ENCODE measurements at regions not wholly inside any gene's neighbourhood (a gene's known extent, or its start where the extent isn't known, plus 50 kb on each side); places are given as distances from the start of the nearest gene placed in this dataset.

DNA sequence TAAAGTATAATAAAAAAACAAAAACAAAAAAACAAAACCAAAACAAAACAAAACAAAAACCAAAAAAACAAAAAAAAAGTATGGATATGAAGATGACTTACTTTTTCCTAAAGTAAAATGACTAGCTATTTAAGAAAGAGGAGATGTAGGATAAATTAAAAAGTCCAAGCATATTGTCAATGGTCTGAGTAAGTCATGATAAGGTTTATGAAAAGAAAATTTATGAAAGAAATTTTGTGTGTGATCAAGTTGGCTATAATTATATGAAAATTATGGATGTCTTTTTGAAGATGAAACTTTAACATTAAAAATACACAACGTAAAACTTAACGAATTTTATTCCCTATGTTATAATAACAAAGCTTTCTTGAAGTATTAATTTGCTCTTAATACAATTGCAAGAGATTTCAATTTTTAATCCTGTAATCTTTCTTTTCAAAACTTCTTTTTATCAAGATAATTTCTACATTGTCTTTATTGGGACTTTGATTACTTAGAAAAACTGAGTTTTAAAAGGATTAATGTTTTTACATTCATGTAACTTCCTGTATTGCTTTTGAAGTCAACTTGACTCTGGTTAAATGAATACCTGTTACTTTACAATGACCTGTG, 200.9 kb upstream of the IVNS1ABP start:
- TF ChIP-seq, protein P1, sequence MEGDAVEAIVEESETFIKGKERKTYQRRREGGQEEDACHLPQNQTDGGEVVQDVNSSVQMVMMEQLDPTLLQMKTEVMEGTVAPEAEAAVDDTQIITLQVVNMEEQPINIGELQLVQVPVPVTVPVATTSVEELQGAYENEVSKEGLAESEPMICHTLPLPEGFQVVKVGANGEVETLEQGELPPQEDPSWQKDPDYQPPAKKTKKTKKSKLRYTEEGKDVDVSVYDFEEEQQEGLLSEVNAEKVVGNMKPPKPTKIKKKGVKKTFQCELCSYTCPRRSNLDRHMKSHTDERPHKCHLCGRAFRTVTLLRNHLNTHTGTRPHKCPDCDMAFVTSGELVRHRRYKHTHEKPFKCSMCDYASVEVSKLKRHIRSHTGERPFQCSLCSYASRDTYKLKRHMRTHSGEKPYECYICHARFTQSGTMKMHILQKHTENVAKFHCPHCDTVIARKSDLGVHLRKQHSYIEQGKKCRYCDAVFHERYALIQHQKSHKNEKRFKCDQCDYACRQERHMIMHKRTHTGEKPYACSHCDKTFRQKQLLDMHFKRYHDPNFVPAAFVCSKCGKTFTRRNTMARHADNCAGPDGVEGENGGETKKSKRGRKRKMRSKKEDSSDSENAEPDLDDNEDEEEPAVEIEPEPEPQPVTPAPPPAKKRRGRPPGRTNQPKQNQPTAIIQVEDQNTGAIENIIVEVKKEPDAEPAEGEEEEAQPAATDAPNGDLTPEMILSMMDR (IDR thresholded peaks at IDR 0.05; ENCODE audit: extremely low read depth in 1 of 2, insufficient read depth in 1 of 2, low read depth in 1 of 2, low read length in 2 of 2) = no peak
- TF ChIP-seq POLR2AphosphoS5 (IDR thresholded peaks at IDR 0.05; ENCODE audit: insufficient read depth, low read depth, low read length) = no peak
- TF ChIP-seq, protein P2, sequence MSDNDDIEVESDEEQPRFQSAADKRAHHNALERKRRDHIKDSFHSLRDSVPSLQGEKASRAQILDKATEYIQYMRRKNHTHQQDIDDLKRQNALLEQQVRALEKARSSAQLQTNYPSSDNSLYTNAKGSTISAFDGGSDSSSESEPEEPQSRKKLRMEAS (IDR thresholded peaks at IDR 0.05; ENCODE audit: insufficient read depth, insufficient read length) = no peak

Measured in endothelial cell of umbilical vein (primary cell).